PFSK-1 (cell line): ENCODE measurements at regions not wholly inside any gene's neighbourhood (a gene's known extent, or its start where the extent isn't known, plus 50 kb on each side); places are given as distances from the start of the nearest gene placed in this dataset.

Experiments
- FOXP2 ChIP-seq: optimal IDR thresholded peaks from 2 replicates; pipeline ENCODE3; 2011; ENCODE audit warnings: borderline replicate concordance, control low read depth, inconsistent platforms; ENCODE audit not compliant: insufficient read depth; ENCODE audit errors: extremely low read length, extremely low read depth
- SIN3A ChIP-seq: IDR thresholded peaks from 2 replicates; pipeline ENCODE4 v1.6.1; 2012; ENCODE audit warnings: mild to moderate bottlenecking, low read length, moderate library complexity, borderline replicate concordance; ENCODE audit not compliant: insufficient read depth
- TAF1 ChIP-seq: IDR thresholded peaks from 2 replicates; pipeline ENCODE4 v1.6.1; 2012; ENCODE audit warnings: low read length, control low read depth, borderline replicate concordance; ENCODE audit not compliant: insufficient read depth

DNA sequence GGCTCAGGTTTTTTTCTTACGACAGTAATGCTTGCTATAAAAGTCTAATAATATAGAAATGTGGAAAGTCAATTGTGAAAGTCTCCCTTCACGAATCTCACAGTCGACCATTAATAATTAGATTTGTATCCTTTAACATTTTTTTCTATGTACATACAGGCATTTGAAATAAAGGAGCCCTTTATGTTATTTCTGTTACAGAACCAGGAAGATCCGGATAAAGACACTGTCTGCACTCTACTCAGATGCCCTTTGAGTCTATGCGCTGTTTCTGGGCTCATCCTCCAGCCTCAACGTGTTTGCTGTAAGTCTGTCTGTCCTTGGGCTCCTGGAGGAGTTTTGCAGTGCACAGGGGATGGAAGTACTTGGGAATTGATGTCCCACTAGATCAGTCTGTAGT, 212.2 kb upstream of the ATP2B1 start:
- TF ChIP-seq FOXP2 (no peak), TAF1 (no peak), SIN3A (no peak)
